ENCODE measurements at regions not wholly inside any gene's neighbourhood (a gene's known extent, or its start where the extent isn't known, plus 50 kb on each side); places are given as distances from the start of the nearest gene placed in this dataset.
"Not testable (repeated sequence)": the region's sequence is repeated elsewhere in the genome, so short reads cannot be mapped to it uniquely, and the experiment has no call there.

DNA sequence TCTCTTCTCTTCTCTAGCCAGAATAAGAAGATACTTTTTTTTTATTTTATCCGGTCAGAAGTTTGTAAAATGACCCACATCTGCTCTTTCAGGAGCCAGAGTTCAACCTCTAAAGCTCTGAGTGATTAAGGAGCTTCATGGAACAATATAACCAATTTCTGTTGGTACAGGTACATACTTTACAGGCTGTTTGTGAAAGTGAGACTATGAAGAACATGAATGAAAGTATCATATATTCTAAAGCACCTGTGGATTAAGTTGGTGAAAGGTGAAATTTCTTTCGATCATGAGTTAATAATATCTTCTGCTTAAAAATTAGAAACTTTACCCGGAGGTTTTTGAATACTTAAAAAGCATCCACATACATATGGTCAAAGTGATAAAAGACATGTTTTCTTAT, 65.2 kb downstream of the DMRT2 start:
- no peak for DNase-seq

DNA sequence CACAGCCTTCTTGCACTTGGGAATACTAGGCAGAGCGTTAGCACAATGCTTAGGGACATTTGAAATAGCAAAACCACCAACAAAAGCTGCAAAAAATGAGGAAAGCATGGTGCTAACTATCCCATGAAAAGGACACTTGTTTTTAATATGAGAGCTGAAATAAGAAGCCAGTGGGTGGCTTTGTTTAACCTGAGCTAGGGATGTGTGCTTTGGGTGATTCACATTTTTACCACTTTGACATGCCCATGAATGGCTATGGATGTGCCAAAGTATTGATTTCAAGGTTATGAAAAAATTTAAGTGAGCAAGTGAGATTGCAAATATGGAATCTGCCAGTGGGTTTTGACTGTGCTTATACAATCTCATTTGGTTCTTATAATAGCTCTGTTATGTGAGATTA, 67.3 kb downstream of the DMRT2 start:
- DNase-seq, result no peak

GRCh38 chr9:1120500-1121165, 70.5 kb downstream of the DMRT2 start:
- DNase-seq, result no peak

- DNase-seq, result no peak
These were observed 75.6 kb downstream of the DMRT2 start for GRCh38 chr9:1125741-1126140.

DNA sequence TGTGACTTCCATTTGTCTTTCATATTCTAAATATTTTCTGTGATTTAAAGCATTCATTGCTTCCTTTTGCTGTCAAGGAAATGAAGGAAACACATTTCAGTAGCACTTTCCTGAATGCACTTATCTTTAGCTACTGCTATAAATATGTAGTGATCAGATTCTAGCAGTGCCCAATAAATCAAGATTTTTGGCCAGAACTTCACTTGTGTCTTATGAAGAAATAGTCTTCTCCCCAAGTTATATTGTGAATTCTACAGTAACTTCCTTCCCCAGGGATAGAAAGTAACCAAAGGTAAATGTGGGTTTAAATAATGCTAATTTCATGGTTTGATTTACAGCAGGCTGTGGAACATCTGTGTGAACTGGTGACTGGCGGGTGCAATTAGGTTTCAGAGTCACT, 77.9 kb downstream of the DMRT2 start:
- DNase-seq, result no peak

- no peak for DNase-seq
These were observed 79.2 kb downstream of the DMRT2 start for GRCh38 chr9:1129382-1129781.

DNA sequence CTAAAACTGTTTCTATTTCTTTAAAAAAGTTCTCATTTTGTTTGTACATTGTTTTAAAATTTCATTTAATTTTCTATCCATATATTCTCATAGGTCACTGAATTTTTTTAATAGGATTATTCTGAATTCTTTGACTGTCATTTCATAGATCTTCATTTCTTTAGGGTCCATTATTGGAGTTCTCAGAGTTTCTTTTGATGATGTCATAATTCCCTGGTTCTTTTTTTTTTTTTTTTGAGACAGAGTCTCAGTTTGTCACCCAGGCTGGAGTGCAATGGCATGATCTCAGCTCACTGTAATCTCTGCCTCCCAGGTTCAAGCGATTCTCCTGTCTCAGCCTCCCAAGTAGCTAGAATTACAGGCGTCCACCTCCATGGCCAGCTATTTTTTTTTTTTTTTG, 89.9 kb downstream of the DMRT2 start:
- no peak for DNase-seq

DNA sequence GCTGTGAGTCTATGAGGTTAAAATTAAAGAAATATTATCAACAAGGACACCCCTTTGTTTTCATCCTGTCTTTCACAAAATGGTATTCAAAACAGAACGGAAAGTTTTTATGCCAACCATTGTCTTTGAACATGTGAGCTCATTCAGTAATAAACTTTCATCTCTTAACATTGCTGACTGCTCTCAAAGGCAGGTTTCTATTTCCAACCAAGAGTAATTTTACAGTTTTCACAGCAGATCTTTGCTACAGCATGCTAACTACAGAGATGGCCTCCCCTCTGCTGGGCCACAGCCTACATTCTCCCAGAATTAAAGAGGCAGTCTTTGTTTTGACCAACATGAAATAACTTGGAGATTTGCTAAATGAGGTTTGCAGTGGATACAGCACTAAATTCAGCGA, 101.5 kb downstream of the DMRT2 start:
- DNase-seq, result no peak

GRCh38 chr9:1152171-1152570, 102.0 kb downstream of the DMRT2 start:
- DNase-seq, result no peak

GRCh38 chr9:1154739-1155138, 104.6 kb downstream of the DMRT2 start:
- no peak for DNase-seq

DNA sequence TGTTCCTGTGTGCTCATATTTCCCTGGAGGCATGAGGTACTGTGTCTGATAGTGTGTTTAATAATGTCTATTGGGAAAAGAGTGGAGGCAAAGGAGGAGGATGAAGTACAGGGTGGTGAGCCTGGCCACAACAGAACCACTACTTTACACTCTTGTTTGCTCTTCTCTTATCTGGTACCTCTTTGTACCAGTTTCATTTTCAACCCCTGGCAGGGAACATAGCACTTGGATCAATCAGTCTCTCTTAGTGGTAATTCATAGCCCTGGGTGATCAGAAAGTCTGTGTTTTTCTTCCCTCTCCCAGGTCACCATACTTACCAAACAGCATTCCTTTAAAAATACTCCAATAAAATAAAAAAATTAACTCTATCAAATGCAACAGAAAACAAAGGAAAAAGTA, 105.4 kb downstream of the DMRT2 start:
- no peak for DNase-seq

- DNase-seq, result no peak
These were observed 106.8 kb downstream of the DMRT2 start for GRCh38 chr9:1156794-1157550.

DNA sequence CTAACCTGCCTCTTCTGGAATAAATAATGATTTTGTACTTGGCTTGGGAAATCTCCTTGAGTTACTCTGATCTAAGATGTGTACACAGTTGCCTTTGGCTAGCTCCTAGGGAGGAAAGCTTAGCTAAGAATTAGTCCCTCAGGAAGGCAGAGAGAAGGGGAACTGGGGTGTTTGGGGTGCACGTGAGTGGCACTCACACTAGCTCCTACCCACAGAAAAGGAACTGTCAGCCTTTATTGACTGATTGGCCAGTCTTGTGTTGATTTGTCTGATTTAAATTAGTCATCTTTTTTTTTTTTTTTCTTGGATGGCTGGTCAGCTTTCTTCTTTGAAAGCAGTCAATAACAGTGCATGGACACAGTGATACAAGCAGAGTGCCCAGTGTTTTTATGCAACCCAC, 107.7 kb downstream of the DMRT2 start:
- no peak for DNase-seq

DNA sequence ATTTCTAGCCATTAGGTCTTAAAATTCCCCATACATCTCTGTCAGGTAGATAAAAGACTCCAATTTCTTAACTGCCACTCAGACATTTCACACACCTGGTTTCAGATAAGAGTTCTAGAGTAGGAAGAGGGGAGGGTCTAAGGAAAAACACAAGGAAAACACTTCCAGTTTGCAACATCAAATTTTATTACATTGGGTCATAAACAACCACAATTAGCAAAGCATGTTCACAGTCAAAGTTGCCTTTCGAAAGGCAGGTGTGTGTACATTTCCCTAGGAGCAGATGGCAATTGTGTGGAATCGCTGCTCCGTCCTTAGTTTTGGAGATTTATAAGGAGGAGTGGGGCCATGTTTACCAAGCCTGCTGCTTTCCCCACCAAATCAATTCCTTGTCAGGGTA, 120.8 kb downstream of the DMRT2 start:
- DNase-seq, result no peak

DNA sequence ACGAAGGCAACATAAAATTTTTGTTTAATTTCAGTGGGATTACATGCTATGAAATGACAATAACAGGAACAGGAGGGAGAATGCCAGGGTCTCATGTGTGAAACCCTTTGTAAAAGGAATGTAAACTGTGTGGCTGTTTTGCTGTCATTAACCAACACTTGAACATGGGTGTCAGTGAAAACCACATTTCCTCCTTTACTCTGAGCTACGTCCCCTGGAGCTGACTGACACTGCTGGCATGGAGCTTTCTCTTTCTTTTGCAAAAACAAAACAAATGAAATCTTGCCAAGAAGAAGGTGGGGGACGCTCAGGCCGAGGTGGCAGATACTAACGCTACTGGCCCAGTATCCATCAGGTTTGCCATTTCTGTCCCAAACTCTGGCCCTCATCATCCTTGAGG, 121.4 kb downstream of the DMRT2 start:
- no peak for DNase-seq

DNA sequence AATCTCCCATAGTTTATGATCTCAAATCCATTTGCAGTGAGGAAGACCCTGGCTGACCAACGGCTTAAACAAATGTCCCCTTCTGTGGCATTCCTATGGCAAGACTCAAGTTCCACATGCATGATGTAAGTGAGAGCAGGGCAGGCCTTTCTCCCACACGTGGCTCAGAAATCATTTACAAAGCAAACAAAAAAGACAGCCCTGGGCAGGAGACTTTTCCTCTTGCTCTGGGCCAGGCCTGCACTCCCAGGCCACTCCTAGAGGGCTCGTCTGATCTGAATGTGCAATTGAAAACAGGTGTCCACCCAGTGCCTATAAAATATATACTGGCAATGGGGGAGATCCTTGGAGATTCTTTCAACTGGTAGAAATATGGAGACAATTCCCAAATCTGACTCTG, 123.1 kb downstream of the DMRT2 start:
- DNase-seq, result no peak

GRCh38 chr9:1173993-1174392, 123.8 kb downstream of the DMRT2 start:
- no peak for DNase-seq

DNA sequence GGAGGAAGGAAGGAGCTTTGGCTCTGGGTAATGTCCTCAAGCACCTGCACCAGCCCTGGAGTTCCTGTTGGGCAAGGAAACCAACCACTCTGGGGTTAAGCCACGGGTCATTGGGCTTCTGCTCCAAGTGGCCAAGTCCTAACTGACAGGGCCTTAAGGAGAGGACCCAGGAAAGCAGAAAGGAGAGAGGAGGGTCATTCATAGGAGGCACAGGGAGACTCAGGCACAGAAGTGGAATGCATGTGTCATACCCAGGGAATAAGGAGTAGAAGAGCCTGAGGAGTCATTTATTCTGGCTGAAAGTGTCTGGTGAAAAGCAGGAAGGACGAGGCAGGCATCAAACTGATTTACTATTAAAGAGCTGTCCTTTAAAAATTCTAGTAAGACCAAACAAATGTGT, 129.2 kb downstream of the DMRT2 start:
- no peak for DNase-seq

DNA sequence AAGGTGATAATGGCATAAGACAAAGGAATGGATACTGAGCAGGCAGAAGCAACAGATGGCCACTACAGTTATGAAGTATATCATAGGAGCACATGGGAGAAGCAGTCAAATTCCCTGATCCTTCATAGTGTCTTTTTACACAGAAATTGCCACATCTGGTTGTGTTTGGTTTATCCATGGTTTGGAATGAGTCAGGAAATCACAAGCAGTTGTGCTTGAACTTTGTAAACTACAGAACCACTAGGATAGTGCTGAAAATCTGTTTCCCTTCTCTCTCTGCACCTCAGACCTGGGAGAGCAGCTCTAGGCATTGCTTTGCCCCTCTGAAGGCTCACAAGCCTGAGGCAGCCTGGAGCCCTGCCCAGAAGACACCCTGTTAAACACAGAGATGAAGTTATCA, 134.0 kb downstream of the DMRT2 start:
- no peak for DNase-seq

- not testable (repeated sequence) for DNase-seq
These were observed 137.0 kb downstream of the DMRT2 start for GRCh38 chr9:1187137-1187536.

GRCh38 chr9:1195636-1196035, 145.5 kb downstream of the DMRT2 start:
- DNase-seq, result not testable (repeated sequence)

DNA sequence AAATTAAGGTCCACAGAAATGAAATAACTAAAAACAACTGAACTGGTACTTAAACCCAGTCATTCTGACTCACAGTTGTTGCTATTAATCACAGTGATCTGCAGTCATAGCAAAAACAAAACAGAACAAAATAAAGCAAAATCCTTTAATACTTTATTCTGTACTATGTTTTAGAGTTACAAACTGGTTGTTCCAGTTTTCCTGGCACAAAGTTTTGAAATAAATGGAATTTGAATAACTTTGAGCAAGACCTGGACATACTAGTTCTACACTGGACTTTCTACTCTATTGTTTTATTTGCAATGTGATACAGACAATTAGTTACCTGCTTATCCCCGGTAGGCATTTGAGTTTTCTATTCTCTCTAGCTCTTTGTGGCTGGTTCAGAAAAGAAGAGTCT, 147.9 kb downstream of the DMRT2 start:
- no peak for DNase-seq

- DNase-seq, result no peak
These were observed 150.7 kb downstream of the DMRT2 start for GRCh38 chr9:1200847-1201251.

GRCh38 chr9:1201262-1201661, 151.1 kb downstream of the DMRT2 start:
- DNase-seq, result no peak

- DNase-seq, result no peak
These were observed 151.7 kb downstream of the DMRT2 start for GRCh38 chr9:1201901-1202300.

Data from NCI-H2081 (cell line).